Sigmoid colon (tissue), 4 donors: ENCODE measurements at regions not wholly inside any gene's neighbourhood (a gene's known extent, or its start where the extent isn't known, plus 50 kb on each side); places are given as distances from the start of the nearest gene placed in this dataset.

ENCODE experiments used
- CTCF ChIP-seq, 4 experiments: fragments of 450-650 bp in 3 of 4; fragments of 200-600 bp in 1 of 4; IDR thresholded peaks; one replicate each; pipeline ENCODE4 v1.5.1; 2016 to 2019; ENCODE audit warnings: antibody characterized with exemption in 4 of 4, mild to moderate bottlenecking in 3 of 4, moderate library complexity in 2 of 4
- EP300 ChIP-seq, 4 donors: sonication (generic); formaldehyde crosslinking; IDR thresholded peaks; one replicate each; pipeline ENCODE4 v1.6.1; 2017; ENCODE audit warnings: antibody characterized with exemption in 4 of 4
- POLR2A ChIP-seq, 2 donors: fragments of 450-650 bp; IDR thresholded peaks; one replicate each; pipeline ENCODE4 v1.6.1; 2016; ENCODE audit warnings: antibody characterized with exemption in 2 of 2, mild to moderate bottlenecking in 2 of 2, moderate library complexity in 2 of 2
- POLR2AphosphoS5 ChIP-seq, 4 donors: sonication (generic); formaldehyde crosslinking; IDR thresholded peaks; one replicate each; pipeline ENCODE4 v1.6.1; 2017; ENCODE audit warnings: antibody characterized with exemption in 4 of 4

GRCh38 chr4:110878413-110878812, 255.5 kb upstream of the PITX2 start:
- TF ChIP-seq POLR2A (IDR thresholded peaks at IDR 0.05) (no peak), POLR2AphosphoS5 (IDR thresholded peaks at IDR 0.05) (no peak), CTCF (IDR thresholded peaks at IDR 0.05) (no peak), EP300 (IDR thresholded peaks at IDR 0.05) (no peak)
